H9 (cell line): ENCODE measurements at regions not wholly inside any gene's neighbourhood (a gene's known extent, or its start where the extent isn't known, plus 50 kb on each side); places are given as distances from the start of the nearest gene placed in this dataset.

Experiments
- DNase-seq: peaks from one replicate; pipeline ENCODE4 v3.0.0-alpha.2; 2017
- H2AFZ ChIP-seq: one replicate; pipeline ENCODE4 v1.6.1; 2013; ENCODE audit warnings: mild to moderate bottlenecking, low read length, control low read depth, moderate library complexity
- H2AK5ac ChIP-seq: 2 replicates; pipeline ENCODE4 v1.6.1; 2013; ENCODE audit warnings: low read length, control low read depth, mixed read lengths; ENCODE audit not compliant: insufficient read length
- H2BK120ac ChIP-seq: one replicate; pipeline ENCODE4 v1.6.1; 2013; ENCODE audit warnings: low read depth, mild to moderate bottlenecking, low read length, control low read depth, inconsistent platforms; ENCODE audit not compliant: poor library complexity, severe bottlenecking
- H2BK12ac ChIP-seq: 2 replicates; pipeline ENCODE4 v1.6.1; 2013; ENCODE audit warnings: low read length, control low read depth, mixed read lengths, low read depth; ENCODE audit not compliant: insufficient read length
- H2BK15ac ChIP-seq: 2 replicates; pipeline ENCODE4 v1.6.1; 2013; ENCODE audit warnings: low read depth, low read length, control low read depth
- H2BK20ac ChIP-seq: one replicate; pipeline ENCODE4 v1.6.1; 2013; ENCODE audit warnings: low read depth, mild to moderate bottlenecking, low read length, control low read depth, inconsistent platforms; ENCODE audit not compliant: poor library complexity, severe bottlenecking
- H2BK5ac ChIP-seq: 2 replicates; pipeline ENCODE4 v1.6.1; 2013; ENCODE audit warnings: low read length, control low read depth, mixed read lengths; ENCODE audit not compliant: insufficient read length
- H3K14ac ChIP-seq: 2 replicates; pipeline ENCODE4 v1.6.1; 2013; ENCODE audit warnings: low read length, control low read depth; ENCODE audit not compliant: insufficient read depth
- H3K18ac ChIP-seq: 2 replicates; pipeline ENCODE4 v1.6.1; 2013; ENCODE audit warnings: low read depth, mild to moderate bottlenecking, mixed read lengths, low read length, control low read depth; ENCODE audit not compliant: insufficient read length
- H3K23ac ChIP-seq: 2 replicates; pipeline ENCODE4 v1.6.1; 2013; ENCODE audit warnings: low read length, control low read depth, mixed read lengths, low read depth; ENCODE audit not compliant: insufficient read length
- H3K23me2 ChIP-seq: 2 replicates; pipeline ENCODE4 v1.6.1; 2013; ENCODE audit warnings: low read depth, mild to moderate bottlenecking, mixed read lengths, low read length, control low read depth; ENCODE audit not compliant: insufficient read length, poor library complexity, severe bottlenecking
- H3K27ac ChIP-seq: 2 replicates; pipeline ENCODE4 v1.5.1; 2013; ENCODE audit warnings: low read length, control low read depth, mixed read lengths, low read depth; ENCODE audit not compliant: insufficient read length
- H3K27me3 ChIP-seq: 2 replicates; pipeline ENCODE4 v1.6.1; 2013; ENCODE audit warnings: low read length, control low read depth, inconsistent platforms; ENCODE audit not compliant: insufficient read depth
- H3K4ac ChIP-seq: 2 replicates; pipeline ENCODE4 v1.6.1; 2013; ENCODE audit warnings: low read depth, mild to moderate bottlenecking, control low read depth, inconsistent platforms, low read length, moderate library complexity
- H3K4me1 ChIP-seq: 2 replicates; pipeline ENCODE4 v1.6.1; 2013; ENCODE audit warnings: low read length, control low read depth, inconsistent platforms; ENCODE audit not compliant: insufficient read depth
- H3K4me2 ChIP-seq: 2 replicates; pipeline ENCODE4 v1.6.1; 2013; ENCODE audit warnings: low read length, control low read depth, mixed read lengths; ENCODE audit not compliant: insufficient read length, insufficient read depth
- H3K56ac ChIP-seq: 2 replicates; pipeline ENCODE4 v1.6.1; 2013; ENCODE audit warnings: low read depth, mild to moderate bottlenecking, mixed read lengths, low read length, control low read depth; ENCODE audit not compliant: insufficient read length
- H3K79me1 ChIP-seq: 2 replicates; pipeline ENCODE4 v1.6.1; 2013; ENCODE audit warnings: low read depth, mild to moderate bottlenecking, moderate library complexity, low read length, control low read depth, inconsistent platforms; ENCODE audit not compliant: insufficient read depth, poor library complexity, severe bottlenecking
- H3K79me2 ChIP-seq: 2 replicates; pipeline ENCODE4 v1.6.1; 2013; ENCODE audit warnings: low read length, control low read depth, inconsistent platforms; ENCODE audit not compliant: insufficient read depth
- H3K9ac ChIP-seq: 2 replicates; pipeline ENCODE4 v1.6.1; 2013; ENCODE audit warnings: low read length, control low read depth, mixed read lengths; ENCODE audit not compliant: insufficient read length; ENCODE audit errors: extremely low read depth
- H3K9me3 ChIP-seq: one replicate; pipeline ENCODE4 v1.6.1; 2013; ENCODE audit warnings: low read depth, low read length, inconsistent platforms; ENCODE audit not compliant: control insufficient read depth
- H3T11ph ChIP-seq: one replicate; pipeline ENCODE4 v1.6.1; 2013; ENCODE audit warnings: mild to moderate bottlenecking, low read length, control low read depth, inconsistent platforms
- H4K20me1 ChIP-seq: one replicate; pipeline ENCODE4 v1.6.1; 2013; ENCODE audit not compliant: control insufficient read depth, insufficient read length, insufficient read depth
- H4K5ac ChIP-seq: 2 replicates; pipeline ENCODE4 v1.6.1; 2013; ENCODE audit warnings: low read depth, mild to moderate bottlenecking, mixed read lengths, low read length, control low read depth; ENCODE audit not compliant: insufficient read length
- H4K8ac ChIP-seq: replicated peaks from 2 replicates; pipeline ENCODE4 v1.6.1; 2013; ENCODE audit warnings: low read length, control low read depth, mixed read lengths, low read depth; ENCODE audit not compliant: insufficient read length
- H4K91ac ChIP-seq: 2 replicates; pipeline ENCODE4 v1.6.1; 2013; ENCODE audit warnings: low read depth, mild to moderate bottlenecking, moderate library complexity, mixed read lengths, low read length, control low read depth; ENCODE audit not compliant: insufficient read length
- H3K27ac Mint-ChIP-seq, 3 experiments: 2 replicates in 2 of 3; 3 replicates in 1 of 3; pipeline ENCODE4 v1.8.0; 2020 to 2021; ENCODE audit warnings: mixed read lengths in 3 of 3, mild to moderate bottlenecking in 1 of 3, moderate library complexity in 1 of 3
- H3K27me3 Mint-ChIP-seq: 2 replicates; pipeline ENCODE4 v1.8.0; 2021; ENCODE audit warnings: low read depth, mild to moderate bottlenecking, moderate library complexity, mixed read lengths
- H3K36me3 Mint-ChIP-seq, 3 experiments: 2 replicates in 2 of 3; 3 replicates in 1 of 3; pipeline ENCODE4 v1.8.0; 2020 to 2021; ENCODE audit warnings: low read depth in 3 of 3, mixed read lengths in 3 of 3; ENCODE audit not compliant: insufficient read depth in 1 of 3
- H3K4me1 Mint-ChIP-seq, 2 experiments: 2 replicates each; pipeline ENCODE4 v1.8.0; 2020; ENCODE audit warnings: mixed read lengths in 2 of 2
- H3K4me3 Mint-ChIP-seq, 2 experiments: 2 replicates in 1 of 2; 3 replicates in 1 of 2; pipeline ENCODE4 v1.8.0; 2020 to 2021; ENCODE audit warnings: mild to moderate bottlenecking in 2 of 2, mixed read lengths in 2 of 2, moderate library complexity in 1 of 2
- H3K9me3 Mint-ChIP-seq, 2 experiments: 2 replicates in 1 of 2; 3 replicates in 1 of 2; pipeline ENCODE4 v1.8.0; 2020; ENCODE audit warnings: mild to moderate bottlenecking in 2 of 2, mixed read lengths in 2 of 2, moderate library complexity in 1 of 2
- WGBS: extraction: QIAGEN DNeasy Blood & Tissue Kit; methylation state at CpG from one replicate; pipeline ENCODE4 v1.1.7; 2013; ENCODE audit warnings: missing lambda C conversion rate, low lambda C conversion rate, mixed read lengths; ENCODE audit not compliant: insufficient read length; ENCODE audit errors: extremely low coverage; 5-methylcytosine and 5-hydroxymethylcytosine counted together
- TF ChIP-seq, protein P1 (sequence below): fragments of 200-600 bp; sonication (generic); conservative IDR thresholded peaks from 3 replicates; pipeline ENCODE4 v1.8.0; 2021; ENCODE audit warnings: antibody characterized with exemption, mild to moderate bottlenecking

DNA sequence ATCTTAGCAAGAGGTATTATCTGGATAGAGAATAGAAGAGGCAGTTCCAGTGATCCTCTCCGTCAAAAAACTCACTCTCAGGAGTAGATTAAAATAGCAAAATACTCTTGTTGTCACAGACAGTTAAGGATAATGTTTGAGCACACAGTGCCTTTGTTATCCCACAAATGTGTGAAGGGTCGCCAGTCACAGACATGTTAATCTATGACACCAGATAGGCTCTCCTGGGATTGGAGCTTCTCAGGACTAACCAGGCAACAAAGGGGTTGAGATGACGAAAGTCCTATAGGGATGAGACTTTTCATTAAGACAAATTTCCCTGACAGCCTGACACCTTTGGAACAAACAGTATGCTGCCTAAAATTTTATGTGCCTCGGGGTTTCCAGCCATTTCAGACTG lies 1947.1 kb downstream of the OLFM4 start:
- H3K79me1 ChIP-seq, result no peaks in the 10 kb centered on the region
- H3K9ac ChIP-seq, result no peak overlapping the region
- no peak overlapping the region for H3K18ac ChIP-seq
- H3K4me2 ChIP-seq, result no peak overlapping the region
- no peak overlapping the region for H4K5ac ChIP-seq
- no peaks in the 10 kb centered on the region for H3K9me3 ChIP-seq
- H3K23ac ChIP-seq, result no peak overlapping the region
- TF ChIP-seq, protein P1, sequence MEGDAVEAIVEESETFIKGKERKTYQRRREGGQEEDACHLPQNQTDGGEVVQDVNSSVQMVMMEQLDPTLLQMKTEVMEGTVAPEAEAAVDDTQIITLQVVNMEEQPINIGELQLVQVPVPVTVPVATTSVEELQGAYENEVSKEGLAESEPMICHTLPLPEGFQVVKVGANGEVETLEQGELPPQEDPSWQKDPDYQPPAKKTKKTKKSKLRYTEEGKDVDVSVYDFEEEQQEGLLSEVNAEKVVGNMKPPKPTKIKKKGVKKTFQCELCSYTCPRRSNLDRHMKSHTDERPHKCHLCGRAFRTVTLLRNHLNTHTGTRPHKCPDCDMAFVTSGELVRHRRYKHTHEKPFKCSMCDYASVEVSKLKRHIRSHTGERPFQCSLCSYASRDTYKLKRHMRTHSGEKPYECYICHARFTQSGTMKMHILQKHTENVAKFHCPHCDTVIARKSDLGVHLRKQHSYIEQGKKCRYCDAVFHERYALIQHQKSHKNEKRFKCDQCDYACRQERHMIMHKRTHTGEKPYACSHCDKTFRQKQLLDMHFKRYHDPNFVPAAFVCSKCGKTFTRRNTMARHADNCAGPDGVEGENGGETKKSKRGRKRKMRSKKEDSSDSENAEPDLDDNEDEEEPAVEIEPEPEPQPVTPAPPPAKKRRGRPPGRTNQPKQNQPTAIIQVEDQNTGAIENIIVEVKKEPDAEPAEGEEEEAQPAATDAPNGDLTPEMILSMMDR, result no peak
- no peak overlapping the region for H3K56ac ChIP-seq
- no peak overlapping the region for H3K27ac ChIP-seq
- no peak overlapping the region for H2AFZ ChIP-seq
- no peak overlapping the region for H2BK15ac ChIP-seq
- DNase-seq, result no peak
- no peak overlapping the region for H2BK5ac ChIP-seq
- H3K79me2 ChIP-seq, result no peaks in the 10 kb centered on the region
- no peaks in the 10 kb centered on the region for H4K20me1 ChIP-seq
- H4K91ac ChIP-seq, result no peak overlapping the region
- no peak overlapping the region for H3K4ac ChIP-seq
- H4K8ac ChIP-seq, result no peak overlapping the region
- no peaks in the 10 kb centered on the region for H3K23me2 ChIP-seq
- H3T11ph ChIP-seq, result no peak overlapping the region
- Mint-ChIP-seq H3K4me1 (peaks cover 4 to 22% of the 10 kb centered on the region in 2 experiments; a peak in 3 of 4 replicates), H3K27ac (0 out of 7 replicates have a peak overlapping the region, but pooled peaks of 1 of the 3 experiments have one; percentile 34), H3K27me3 (no peaks in the 10 kb centered on the region), H3K36me3 (peaks cover 1 to 10% (median 5%) of the 10 kb centered on the region in 3 experiments; a peak in 3 of 7 replicates), H3K9me3 (peaks cover 0 to 4% of the 10 kb centered on the region in 2 experiments; a peak in 2 of 5 replicates), H3K4me3 (no peak overlapping the region)
- no peaks in the 10 kb centered on the region; the same call in 1 of the 2 replicates for H3K27me3 ChIP-seq
- H2BK20ac ChIP-seq, result no peak overlapping the region
- H2AK5ac ChIP-seq, result no peak overlapping the region
- no CpG with 5 or more reads among the region's 4 CpGs for WGBS
- H3K4me1 ChIP-seq, result no peaks in the 10 kb centered on the region; the same call in 1 of the 2 replicates
- H2BK12ac ChIP-seq, result no peak overlapping the region
- no peak overlapping the region for H3K14ac ChIP-seq
- no peak overlapping the region for H2BK120ac ChIP-seq
